GM18861 (cell line): ENCODE measurements at regions not wholly inside any gene's neighbourhood (a gene's known extent, or its start where the extent isn't known, plus 50 kb on each side); places are given as distances from the start of the nearest gene placed in this dataset.
A peak's percentile ranks its signal among the peaks of the same experiment; 100 is the strongest.

Experiments used
- ATAC-seq: cut with Tn5 transposase; IDR thresholded peaks from one replicate; pipeline ENCODE4 v1.9.1; 2021; ENCODE audit not compliant: unreplicated experiment

- ATAC-seq = no peak
Measured at GRCh38 chr3:8239095-8239494, 262.5 kb upstream of the LMCD1 start.

- peak; percentile 98 for ATAC-seq
Measured at GRCh38 chr3:8239718-8240695, 261.6 kb upstream of the LMCD1 start.

GRCh38 chr3:8246070-8246469 lies 255.6 kb upstream of the LMCD1 start:
- no peak for ATAC-seq

GRCh38 chr3:8253201-8253600 lies 248.4 kb upstream of the LMCD1 start:
- ATAC-seq = no peak

GRCh38 chr3:8254489-8254888 lies 247.1 kb upstream of the LMCD1 start:
- no peak for ATAC-seq

- ATAC-seq = no peak
Measured at GRCh38 chr3:8255725-8256124, 245.9 kb upstream of the LMCD1 start.

- no peak for ATAC-seq
Measured at GRCh38 chr3:8256441-8257071, 245.1 kb upstream of the LMCD1 start.

- ATAC-seq = no peak
Measured at GRCh38 chr3:8261018-8261417, 240.6 kb upstream of the LMCD1 start.

GRCh38 chr3:8266730-8267131 lies 234.9 kb upstream of the LMCD1 start:
- peak; percentile 86 for ATAC-seq

GRCh38 chr3:8273479-8273878 lies 228.1 kb upstream of the LMCD1 start:
- no peak for ATAC-seq

- no peak for ATAC-seq
Measured at GRCh38 chr3:8276056-8276455, 225.6 kb upstream of the LMCD1 start.

- ATAC-seq = no peak
Measured at GRCh38 chr3:8276506-8276905, 225.1 kb upstream of the LMCD1 start.

- no peak for ATAC-seq
Measured at GRCh38 chr3:8278448-8278847, 223.2 kb upstream of the LMCD1 start.

- no peak for ATAC-seq
Measured at GRCh38 chr3:8279476-8279875, 222.1 kb upstream of the LMCD1 start.

- no peak for ATAC-seq
Measured at GRCh38 chr3:8279886-8280550, 221.6 kb upstream of the LMCD1 start.

- ATAC-seq = no peak
Measured at GRCh38 chr3:8282541-8283165, 219.0 kb upstream of the LMCD1 start.

GRCh38 chr3:8283193-8283592 lies 218.4 kb upstream of the LMCD1 start:
- ATAC-seq = no peak

- no peak for ATAC-seq
Measured at GRCh38 chr3:8286086-8286485, 215.5 kb upstream of the LMCD1 start.

- ATAC-seq = no peak
Measured at GRCh38 chr3:8286749-8287148, 214.9 kb upstream of the LMCD1 start.

- no peak for ATAC-seq
Measured at GRCh38 chr3:8290611-8291010, 211.0 kb upstream of the LMCD1 start.

- no peak for ATAC-seq
Measured at GRCh38 chr3:8296461-8296860, 205.2 kb upstream of the LMCD1 start.
